ENCODE measurements at regions not wholly inside any gene's neighbourhood (a gene's known extent, or its start where the extent isn't known, plus 50 kb on each side); places are given as distances from the start of the nearest gene placed in this dataset.

GRCh38 chr12:84638811-84639368 lies 273.7 kb downstream of the SLC6A15 start:
- no peak for TF ChIP-seq YY1 (tag by site-specific recombination; IDR thresholded peaks at IDR 0.05)
- no peak for TF ChIP-seq ZSCAN30 (tag by site-specific recombination; IDR thresholded peaks at IDR 0.05)
- no peak for TF ChIP-seq CTCF (tag by site-specific recombination; IDR thresholded peaks at IDR 0.05)
- no peak for TF ChIP-seq ATF2 (tag by site-specific recombination; IDR thresholded peaks at IDR 0.05; ENCODE audit: low read depth)
- no peak for TF ChIP-seq HOXA7 (CRISPR knock-in tag; IDR thresholded peaks at IDR 0.05; ENCODE audit: borderline replicate concordance)
- no peak for TF ChIP-seq ZNF174 (tag by site-specific recombination; IDR thresholded peaks at IDR 0.05)
- TF ChIP-seq, protein P1, sequence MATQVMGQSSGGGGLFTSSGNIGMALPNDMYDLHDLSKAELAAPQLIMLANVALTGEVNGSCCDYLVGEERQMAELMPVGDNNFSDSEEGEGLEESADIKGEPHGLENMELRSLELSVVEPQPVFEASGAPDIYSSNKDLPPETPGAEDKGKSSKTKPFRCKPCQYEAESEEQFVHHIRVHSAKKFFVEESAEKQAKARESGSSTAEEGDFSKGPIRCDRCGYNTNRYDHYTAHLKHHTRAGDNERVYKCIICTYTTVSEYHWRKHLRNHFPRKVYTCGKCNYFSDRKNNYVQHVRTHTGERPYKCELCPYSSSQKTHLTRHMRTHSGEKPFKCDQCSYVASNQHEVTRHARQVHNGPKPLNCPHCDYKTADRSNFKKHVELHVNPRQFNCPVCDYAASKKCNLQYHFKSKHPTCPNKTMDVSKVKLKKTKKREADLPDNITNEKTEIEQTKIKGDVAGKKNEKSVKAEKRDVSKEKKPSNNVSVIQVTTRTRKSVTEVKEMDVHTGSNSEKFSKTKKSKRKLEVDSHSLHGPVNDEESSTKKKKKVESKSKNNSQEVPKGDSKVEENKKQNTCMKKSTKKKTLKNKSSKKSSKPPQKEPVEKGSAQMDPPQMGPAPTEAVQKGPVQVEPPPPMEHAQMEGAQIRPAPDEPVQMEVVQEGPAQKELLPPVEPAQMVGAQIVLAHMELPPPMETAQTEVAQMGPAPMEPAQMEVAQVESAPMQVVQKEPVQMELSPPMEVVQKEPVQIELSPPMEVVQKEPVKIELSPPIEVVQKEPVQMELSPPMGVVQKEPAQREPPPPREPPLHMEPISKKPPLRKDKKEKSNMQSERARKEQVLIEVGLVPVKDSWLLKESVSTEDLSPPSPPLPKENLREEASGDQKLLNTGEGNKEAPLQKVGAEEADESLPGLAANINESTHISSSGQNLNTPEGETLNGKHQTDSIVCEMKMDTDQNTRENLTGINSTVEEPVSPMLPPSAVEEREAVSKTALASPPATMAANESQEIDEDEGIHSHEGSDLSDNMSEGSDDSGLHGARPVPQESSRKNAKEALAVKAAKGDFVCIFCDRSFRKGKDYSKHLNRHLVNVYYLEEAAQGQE (tag by site-specific recombination; IDR thresholded peaks at IDR 0.05): no peak
- TF ChIP-seq ZIC2 (tag by site-specific recombination; IDR thresholded peaks at IDR 0.05): no peak
- TF ChIP-seq ZNF639 (tag by site-specific recombination; IDR thresholded peaks at IDR 0.05): no peak
- no peak for TF ChIP-seq TCF7L2 (IDR thresholded peaks at IDR 0.05; ENCODE audit: borderline replicate concordance, low read depth, low read length)
- TF ChIP-seq ZNF211 (tag by site-specific recombination; IDR thresholded peaks at IDR 0.05; ENCODE audit: low read depth): no peak
- no peak for TF ChIP-seq PRDM6 (tag by site-specific recombination; IDR thresholded peaks at IDR 0.05)
